ENCODE measurements at regions not wholly inside any gene's neighbourhood (a gene's known extent, or its start where the extent isn't known, plus 50 kb on each side); places are given as distances from the start of the nearest gene placed in this dataset.

DNA sequence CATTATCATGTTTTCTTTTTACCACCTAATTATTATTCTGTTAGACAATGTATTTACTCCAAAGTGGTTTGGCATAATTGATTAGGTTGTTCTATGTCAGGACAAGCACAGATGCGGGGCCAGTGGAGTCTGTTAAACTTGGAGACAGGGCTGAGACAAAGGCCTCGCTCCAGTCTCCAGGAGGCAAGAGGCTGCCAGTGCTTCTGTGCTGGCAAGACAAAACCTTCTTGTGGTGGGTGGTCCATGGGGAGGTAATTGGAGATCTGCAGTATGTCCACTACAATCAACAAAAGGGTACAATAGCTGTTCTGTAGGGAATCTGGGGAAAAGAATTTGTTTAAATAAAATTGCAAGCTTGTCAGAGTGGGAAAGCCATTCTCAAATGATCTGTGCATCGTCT, 677.2 kb upstream of the SLC35B3 start:
- TF ChIP-seq ARNT (IDR thresholded peaks at IDR 0.05) = no peak
- no peak for TF ChIP-seq FOXM1 (CRISPR knock-in tag; IDR thresholded peaks at IDR 0.05)
- no peak for TF ChIP-seq ELF1 (CRISPR knock-in tag; IDR thresholded peaks at IDR 0.05)
- no peak for TF ChIP-seq CTCF (CRISPR knock-in tag; IDR thresholded peaks at IDR 0.05)
- no peak for TF ChIP-seq TMF1 (CRISPR knock-in tag; IDR thresholded peaks at IDR 0.05; ENCODE audit: low read depth)
- no peak for TF ChIP-seq SMARCC2 (IDR thresholded peaks at IDR 0.05)
- no peak for TF ChIP-seq MLLT10 (CRISPR knock-in tag; IDR thresholded peaks at IDR 0.05)
- TF ChIP-seq POLR2AphosphoS5 (IDR thresholded peaks at IDR 0.05; ENCODE audit: low read depth, low read length) = no peak
- no peak for TF ChIP-seq RFX5 (IDR thresholded peaks at IDR 0.05; ENCODE audit: low read depth, low read length)

Measured in HepG2 (cell line).